KMS-11 (cell line): ENCODE measurements at regions not wholly inside any gene's neighbourhood (a gene's known extent, or its start where the extent isn't known, plus 50 kb on each side); places are given as distances from the start of the nearest gene placed in this dataset.

Source experiments
- H2AFZ ChIP-seq: fragments of 200-600 bp; sonication (generic); 2 replicates; pipeline ENCODE4 v1.6.1; 2016; ENCODE audit warnings: antibody characterized with exemption, mixed run types, low read depth
- H3K27ac ChIP-seq: fragments of 200-600 bp; sonication (generic); 2 replicates; pipeline ENCODE4 v1.6.1; 2016; ENCODE audit warnings: mild to moderate bottlenecking, mixed run types
- H3K27me3 ChIP-seq: fragments of 200-600 bp; sonication (generic); 2 replicates; pipeline ENCODE4 v1.6.1; 2017; ENCODE audit warnings: mild to moderate bottlenecking, low read depth, mixed run types, moderate library complexity; ENCODE audit not compliant: insufficient read depth
- H3K36me3 ChIP-seq: fragments of 200-600 bp; sonication (generic); 2 replicates; pipeline ENCODE4 v1.6.1; 2017; ENCODE audit warnings: mild to moderate bottlenecking, mixed run types; ENCODE audit not compliant: insufficient read depth
- H3K4me1 ChIP-seq: fragments of 200-600 bp; sonication (generic); 2 replicates; pipeline ENCODE4 v1.6.1; 2016; ENCODE audit warnings: mild to moderate bottlenecking, low read depth, mixed run types; ENCODE audit not compliant: poor library complexity, severe bottlenecking
- H3K4me2 ChIP-seq: fragments of 200-600 bp; sonication (generic); 2 replicates; pipeline ENCODE4 v1.7.0; 2016; ENCODE audit warnings: mild to moderate bottlenecking, mixed run types
- H3K4me3 ChIP-seq: fragments of 200-600 bp; sonication (generic); IDR thresholded peaks from 2 replicates; pipeline ENCODE4 v1.6.1; 2017; ENCODE audit warnings: low read depth, low read length, mixed read lengths; ENCODE audit not compliant: insufficient read depth
- H3K79me2 ChIP-seq: fragments of 200-600 bp; sonication (generic); 2 replicates; pipeline ENCODE4 v1.6.1; 2016; ENCODE audit warnings: low read depth, mixed run types; ENCODE audit not compliant: insufficient read depth
- H3K9ac ChIP-seq: fragments of 200-600 bp; sonication (generic); 2 replicates; pipeline ENCODE4 v1.6.1; 2016; ENCODE audit warnings: mild to moderate bottlenecking, mixed run types
- H4K20me1 ChIP-seq: fragments of 200-600 bp; sonication (generic); 2 replicates; pipeline ENCODE4 v1.6.1; 2016; ENCODE audit warnings: mild to moderate bottlenecking, mixed run types; ENCODE audit not compliant: insufficient read depth
- CTCF ChIP-seq: fragments of 200-600 bp; sonication (generic); conservative IDR thresholded peaks from 2 replicates; pipeline ENCODE4 v1.6.1; 2017; ENCODE audit warnings: low read depth, mild to moderate bottlenecking, antibody characterized with exemption, low read length, moderate library complexity, mixed read lengths

GRCh38 chr3:66128623-66129022 lies 89.9 kb upstream of the MAGI1 start:
- Histone ChIP-seq H4K20me1 (no peaks in the 10 kb centered on the region), H3K27ac (no peak overlapping the region), H3K79me2 (no peaks in the 10 kb centered on the region), H3K4me1 (no peaks in the 10 kb centered on the region), H3K36me3 (no peaks in the 10 kb centered on the region), H2AFZ (no peak overlapping the region), H3K4me3 (no peak overlapping the region), H3K27me3 (no peaks in the 10 kb centered on the region), H3K4me2 (no peak overlapping the region), H3K9ac (no peak overlapping the region)
- no peak for TF ChIP-seq CTCF

GRCh38 chr3:66121318-66121717 lies 82.6 kb upstream of the MAGI1 start:
- Histone ChIP-seq H3K79me2 (no peaks in the 10 kb centered on the region), H3K9ac (no peak overlapping the region), H3K36me3 (no peaks in the 10 kb centered on the region), H3K4me2 (no peak overlapping the region), H3K27me3 (no peaks in the 10 kb centered on the region), H3K4me1 (peaks cover 19% of the 10 kb centered on the region), H2AFZ (no peak overlapping the region), H3K27ac (no peak overlapping the region), H3K4me3 (no peak overlapping the region), H4K20me1 (no peaks in the 10 kb centered on the region)
- TF ChIP-seq CTCF = no peak

- H3K4me2 ChIP-seq = peak overlapping the region; percentile 33; the same call in 1 of the 2 replicates
- H3K79me2 ChIP-seq = no peaks in the 10 kb centered on the region
- peaks cover 26% of the 10 kb centered on the region for H3K4me1 ChIP-seq
- no peak overlapping the region for H3K9ac ChIP-seq
- TF ChIP-seq CTCF = no peak
- H4K20me1 ChIP-seq = no peaks in the 10 kb centered on the region
- no peak overlapping the region for H3K27ac ChIP-seq
- H3K27me3 ChIP-seq = no peaks in the 10 kb centered on the region
- H2AFZ ChIP-seq = no peak overlapping the region
- H3K36me3 ChIP-seq = no peaks in the 10 kb centered on the region
- no peak overlapping the region for H3K4me3 ChIP-seq
Measured at GRCh38 chr3:66115858-66116654, 77.3 kb upstream of the MAGI1 start.

GRCh38 chr3:66113542-66113941 lies 74.8 kb upstream of the MAGI1 start:
- H3K4me1 ChIP-seq = peaks cover 26% of the 10 kb centered on the region
- no peak overlapping the region for H3K27ac ChIP-seq
- no peaks in the 10 kb centered on the region for H3K79me2 ChIP-seq
- H2AFZ ChIP-seq = no peak overlapping the region
- H3K4me2 ChIP-seq = no peak overlapping the region
- TF ChIP-seq CTCF = no peak
- H3K4me3 ChIP-seq = no peak overlapping the region
- no peaks in the 10 kb centered on the region for H4K20me1 ChIP-seq
- no peaks in the 10 kb centered on the region for H3K36me3 ChIP-seq
- no peaks in the 10 kb centered on the region for H3K27me3 ChIP-seq
- H3K9ac ChIP-seq = no peak overlapping the region
